Tibial artery (tissue), 4 donors: ENCODE measurements at regions not wholly inside any gene's neighbourhood (a gene's known extent, or its start where the extent isn't known, plus 50 kb on each side); places are given as distances from the start of the nearest gene placed in this dataset.

ENCODE experiments used
- DNase-seq, 2 donors: peaks; one replicate each; pipeline ENCODE4 v3.0.0-alpha.2; 2019
- H3K27ac ChIP-seq, 2 donors: fragments of 200-600 bp; sonication (generic) in 1 of 2; 1 replicate in 1 of 2; 2 replicates in 1 of 2; pipeline ENCODE4 v1.5.1; 2018 to 2019; ENCODE audit warnings: mild to moderate bottlenecking in 1 of 2
- H3K27me3 ChIP-seq, 2 donors: fragments of 200-600 bp; sonication (generic) in 1 of 2; one replicate each; pipeline versions ENCODE4 v1.5.1 to v1.6.0; 2016 to 2019
- H3K36me3 ChIP-seq, 3 donors: fragments of 200-600 bp; sonication (generic) in 2 of 3; one replicate each; pipeline ENCODE4 v1.5.1; 2016 to 2019; ENCODE audit warnings: mild to moderate bottlenecking in 2 of 3
- H3K4me1 ChIP-seq, 4 donors: fragments of 200-600 bp; sonication (generic) in 2 of 4; 1 replicate in 3 of 4; 2 replicates in 1 of 4; pipeline ENCODE4 v1.5.1; 2016 to 2019
- H3K4me3 ChIP-seq, 2 donors: fragments of 200-600 bp; sonication (generic) in 1 of 2; 1 replicate in 1 of 2; 2 replicates in 1 of 2; pipeline ENCODE4 v1.5.1; 2018 to 2019; ENCODE audit warnings: mild to moderate bottlenecking in 2 of 2
- H3K9me3 ChIP-seq, 3 donors: fragments of 200-600 bp; sonication (generic) in 1 of 3; one replicate each; pipeline ENCODE4 v1.5.1; 2016 to 2019
- CTCF ChIP-seq, 2 experiments: fragments of 200-600 bp in 1 of 2; fragments of 450-650 bp in 1 of 2; IDR thresholded peaks; one replicate each; pipeline ENCODE4 v1.5.1; 2017 to 2019; ENCODE audit warnings: antibody characterized with exemption in 2 of 2, mild to moderate bottlenecking in 1 of 2, moderate library complexity in 1 of 2
- intact Hi-C: fragments of 100-400 bp; cut with DNase I; formaldehyde crosslinking; loops from one replicate; pipeline ENCODE4 v1.15.0; 2023; ENCODE audit warnings: low total_unique reads

GRCh38 chrX:120753413-120754251 is 122.0 kb downstream of the CT47B1 start:
- TF ChIP-seq CTCF (IDR thresholded peaks at IDR 0.05) = no peak
- Histone ChIP-seq H3K4me1 (no peaks in the 10 kb centered on the region), H3K27me3 (no peaks in the 10 kb centered on the region), H3K36me3 (no peaks in the 10 kb centered on the region), H3K27ac (no peak overlapping the region), H3K4me3 (no peak overlapping the region), H3K9me3 (no peaks in the 10 kb centered on the region)
- DNase-seq = no peak
- intact Hi-C loops = no loop called here

GRCh38 chrX:120752431-120753082 is 122.7 kb upstream of the C1GALT1C1 start:
- Histone ChIP-seq H3K9me3 (no peaks in the 10 kb centered on the region), H3K27me3 (no peaks in the 10 kb centered on the region), H3K27ac (no peak overlapping the region), H3K4me1 (no peaks in the 10 kb centered on the region), H3K4me3 (no peak overlapping the region), H3K36me3 (no peaks in the 10 kb centered on the region)
- TF ChIP-seq CTCF (IDR thresholded peaks at IDR 0.05) = no peak
- intact Hi-C loops = no loop called here
- no peak for DNase-seq

GRCh38 chrX:120751683-120752082 is 121.8 kb upstream of the C1GALT1C1 start:
- H3K4me3 ChIP-seq = no peak overlapping the region
- TF ChIP-seq CTCF (IDR thresholded peaks at IDR 0.05) = no peak
- no peaks in the 10 kb centered on the region for H3K4me1 ChIP-seq
- intact Hi-C loops = no loop called here
- no peaks in the 10 kb centered on the region for H3K9me3 ChIP-seq
- H3K27me3 ChIP-seq = no peaks in the 10 kb centered on the region
- no peak for DNase-seq
- H3K27ac ChIP-seq = no peak overlapping the region
- H3K36me3 ChIP-seq = no peaks in the 10 kb centered on the region

- intact Hi-C loops = no loop called here
- H3K27me3 ChIP-seq = no peaks in the 10 kb centered on the region
- H3K9me3 ChIP-seq = no peaks in the 10 kb centered on the region
Measured at GRCh38 chrX:120750381-120750780, 120.5 kb upstream of the C1GALT1C1 start.

GRCh38 chrX:120749141-120749846 is 119.4 kb upstream of the C1GALT1C1 start:
- DNase-seq = no peak
- H3K4me1 ChIP-seq = no peaks in the 10 kb centered on the region
- H3K9me3 ChIP-seq = no peaks in the 10 kb centered on the region
- H3K27me3 ChIP-seq = no peaks in the 10 kb centered on the region
- H3K27ac ChIP-seq = no peak overlapping the region
- TF ChIP-seq CTCF (IDR thresholded peaks at IDR 0.05) = no peak
- intact Hi-C loops = no loop called here
- no peaks in the 10 kb centered on the region for H3K36me3 ChIP-seq
- no peak overlapping the region for H3K4me3 ChIP-seq

More at GRCh38 chrX:120750381-120750780, 120.5 kb upstream of the C1GALT1C1 start:
- Histone ChIP-seq H3K4me3 (no peak overlapping the region), H3K27ac (no peak overlapping the region), H3K36me3 (no peaks in the 10 kb centered on the region), H3K4me1 (no peaks in the 10 kb centered on the region)
- TF ChIP-seq CTCF (IDR thresholded peaks at IDR 0.05) = no peak
- no peak for DNase-seq
